SK-N-SH (cell line): ENCODE measurements at regions not wholly inside any gene's neighbourhood (a gene's known extent, or its start where the extent isn't known, plus 50 kb on each side); places are given as distances from the start of the nearest gene placed in this dataset.
"Not testable (repeated sequence)": the region's sequence is repeated elsewhere in the genome, so short reads cannot be mapped to it uniquely, and the experiment has no call there.

Experiments
- CTCF ChIA-PET: fragments of 300-600, 350-600 bp; formaldehyde crosslinking; extraction: SDS; loops from one replicate; lab custom pipeline; 2021; lab: Yijun Ruan, JAX
- POLR2A ChIA-PET: fragments of 350-600 bp; sonication (Branson Sonifier 250); formaldehyde crosslinking; extraction: SDS; loops from one replicate; lab custom pipeline; 2020; ENCODE audit warnings: antibody characterized with exemption, inconsistent platforms; lab: Yijun Ruan, JAX
- DNase-seq: peaks from one replicate; pipeline ENCODE4 v3.0.0; 2012
- H2AFZ ChIP-seq: fragments of 200-600 bp; sonication (generic); 2 replicates; pipeline ENCODE4 v1.8.1; 2016; ENCODE audit warnings: antibody characterized with exemption, mild to moderate bottlenecking, low read depth
- H3F3A ChIP-seq: fragments of 200-600 bp; sonication (generic); replicated peaks from 2 replicates; pipeline ENCODE3; 2016; ENCODE audit warnings: antibody characterized with exemption, mild to moderate bottlenecking; ENCODE audit not compliant: insufficient read depth
- H3K27ac ChIP-seq, 2 experiments: fragments of 200-500 bp in 1 of 2; fragments of 200-600 bp in 1 of 2; sonication (Bioruptor generic) in 1 of 2; sonication (generic), shearing (Covaris generic) in 1 of 2; 2 replicates each; pipeline versions ENCODE4 v1.5.1 to v1.6.1; 2014 to 2016; ENCODE audit warnings: low read depth in 2 of 2, inconsistent platforms in 1 of 2, low read length in 1 of 2, mild to moderate bottlenecking in 1 of 2, mixed read lengths in 1 of 2
- H3K27me3 ChIP-seq: fragments of 200-600 bp; sonication (generic), shearing (Covaris generic); 2 replicates; pipeline ENCODE4 v1.6.1; 2016; ENCODE audit warnings: mixed run types; ENCODE audit not compliant: insufficient read depth
- H3K36me3 ChIP-seq, 2 experiments: fragments of 200-500 bp in 1 of 2; fragments of 200-600 bp in 1 of 2; sonication (Bioruptor generic) in 1 of 2; sonication (generic) in 1 of 2; replicated peaks in 1 of 2; 2 replicates each; pipeline versions ENCODE3 to v1.5.1; 2014 to 2016; ENCODE audit warnings: low read length in 1 of 2, mild to moderate bottlenecking in 1 of 2; ENCODE audit not compliant: insufficient read depth in 2 of 2, control insufficient read depth in 1 of 2
- H3K4me1 ChIP-seq, 2 experiments: fragments of 200-500 bp in 1 of 2; fragments of 200-600 bp in 1 of 2; sonication (Bioruptor generic) in 1 of 2; sonication (generic), shearing (Covaris generic) in 1 of 2; 2 replicates each; pipeline versions ENCODE4 v1.5.1 to v1.6.1; 2014 to 2016; ENCODE audit warnings: low read depth in 1 of 2, low read length in 1 of 2, mixed run types in 1 of 2; ENCODE audit not compliant: insufficient read depth in 2 of 2, control insufficient read depth in 1 of 2
- H3K4me2 ChIP-seq: fragments of 200-600 bp; sonication (generic), shearing (Covaris generic); 2 replicates; pipeline ENCODE4 v1.6.1; 2017; ENCODE audit warnings: mixed run types
- H3K4me3 ChIP-seq, 2 experiments: fragments of 200-500 bp in 1 of 2; fragments of 200-600 bp in 1 of 2; sonication (Bioruptor generic) in 1 of 2; sonication (generic), shearing (Covaris generic) in 1 of 2; 2 replicates each; pipeline versions ENCODE4 v1.5.1 to v1.8.1; 2014 to 2016; ENCODE audit warnings: low read depth in 2 of 2, inconsistent platforms in 1 of 2, low read length in 1 of 2, mild to moderate bottlenecking in 1 of 2, mixed read lengths in 1 of 2, moderate library complexity in 1 of 2
- H3K79me2 ChIP-seq: fragments of 200-600 bp; sonication (generic); 2 replicates; pipeline ENCODE4 v1.8.1; 2017; ENCODE audit warnings: mild to moderate bottlenecking; ENCODE audit not compliant: insufficient read depth
- H3K9ac ChIP-seq: fragments of 200-600 bp; sonication (generic); 2 replicates; pipeline ENCODE4 v1.6.1; 2017; ENCODE audit warnings: mixed run types
- H3K9me2 ChIP-seq: fragments of 200-600 bp; sonication (generic); 2 replicates; pipeline ENCODE4 v1.6.1; 2017; ENCODE audit warnings: mixed run types
- H3K9me3 ChIP-seq: fragments of 200-600 bp; sonication (generic); 2 replicates; pipeline ENCODE4 v1.6.1; 2017; ENCODE audit warnings: mixed run types, mild to moderate bottlenecking, moderate library complexity
- H4K20me1 ChIP-seq: fragments of 200-600 bp; sonication (generic); 2 replicates; pipeline ENCODE4 v1.6.1; 2017; ENCODE audit warnings: mild to moderate bottlenecking, mixed run types; ENCODE audit not compliant: insufficient read depth
- EP300 ChIP-seq, 2 experiments: IDR thresholded peaks; 2 replicates each; pipeline versions ENCODE4 v1.4.0 to v1.6.1; 2012; ENCODE audit warnings: borderline replicate concordance in 1 of 2, low read depth in 1 of 2, low read length in 1 of 2
- IRF3 ChIP-seq: fragments of 150-350 bp; IDR thresholded peaks from 2 replicates; pipeline ENCODE4 v1.6.1; 2016; ENCODE audit warnings: mild to moderate bottlenecking, low read depth, low read length
- MAX ChIP-seq: IDR thresholded peaks from 2 replicates; pipeline ENCODE4 v1.4.0; 2012; ENCODE audit warnings: low read depth
- MXI1 ChIP-seq: IDR thresholded peaks from 2 replicates; pipeline ENCODE4 v1.6.1; 2012; ENCODE audit warnings: mild to moderate bottlenecking, low read depth, low read length, improper control_type of control experiment
- NFIC ChIP-seq: IDR thresholded peaks from 2 replicates; pipeline ENCODE4 v1.4.0; 2012; ENCODE audit warnings: borderline replicate concordance
- NRF1 ChIP-seq: IDR thresholded peaks from 2 replicates; pipeline ENCODE4 v1.6.1; 2012; ENCODE audit warnings: low read depth, mild to moderate bottlenecking, low read length
- PBX3 ChIP-seq: IDR thresholded peaks from 2 replicates; pipeline ENCODE4; 2012
- RCOR1 ChIP-seq: fragments of 150-350 bp; IDR thresholded peaks from 2 replicates; pipeline ENCODE4 v1.6.1; 2017; ENCODE audit warnings: antibody characterized with exemption, low read length
- REST ChIP-seq: IDR thresholded peaks from 2 replicates; pipeline ENCODE4 v1.6.1; 2012; ENCODE audit warnings: mild to moderate bottlenecking, low read depth, low read length, moderate library complexity
- SIN3A ChIP-seq: IDR thresholded peaks from 2 replicates; pipeline ENCODE4 v1.6.1; 2012; ENCODE audit warnings: low read depth, mild to moderate bottlenecking, low read length, moderate library complexity, borderline replicate concordance
- SMC3 ChIP-seq: IDR thresholded peaks from 2 replicates; pipeline ENCODE4 v1.6.1; 2012; ENCODE audit warnings: low read depth, low read length, improper control_type of control experiment
- TAF1 ChIP-seq: IDR thresholded peaks from 2 replicates; pipeline ENCODE4 v1.6.1; 2012; ENCODE audit warnings: low read depth, mild to moderate bottlenecking, low read length, moderate library complexity, borderline replicate concordance
- TEAD4 ChIP-seq: IDR thresholded peaks from 2 replicates; pipeline ENCODE4 v1.4.0; 2012; ENCODE audit warnings: mild to moderate bottlenecking, borderline replicate concordance; ENCODE audit not compliant: insufficient read depth
- USF1 ChIP-seq: IDR thresholded peaks from 2 replicates; pipeline ENCODE4 v1.4.0; 2012; ENCODE audit warnings: low read depth, borderline replicate concordance
- WGBS: methylation state at CpG from one replicate; pipeline ENCODE4 v1.1.6; 2017; ENCODE audit warnings: low lambda C conversion rate; 5-methylcytosine and 5-hydroxymethylcytosine counted together

- Histone ChIP-seq H3K27me3 (no peaks in the 10 kb centered on the region), H3F3A (no peaks in the 10 kb centered on the region), H3K9ac (no peak overlapping the region), H3K27ac (no peak overlapping the region), H3K79me2 (no peaks in the 10 kb centered on the region), H3K36me3 (no peaks in the 10 kb centered on the region), H3K9me2 (no peaks in the 10 kb centered on the region), H3K4me1 (no peaks in the 10 kb centered on the region), H2AFZ (no peak overlapping the region), H3K9me3 (no peaks in the 10 kb centered on the region), H3K4me3 (no peak overlapping the region), H4K20me1 (no peaks in the 10 kb centered on the region), H3K4me2 (no peak overlapping the region)
- ChIA-PET POLR2A (no interaction called here), CTCF (no interaction called here)
- WGBS = 46% methylated on average over 3 of the region's 3 CpGs
- DNase-seq = no peak
- no peak for TF ChIP-seq TAF1
- no peak for TF ChIP-seq IRF3
- TF ChIP-seq SMC3 = no peak
- no peak for TF ChIP-seq EP300 (IDR thresholded peaks at IDR 0.05; ENCODE audit: borderline replicate concordance in 1 of 2, low read depth in 1 of 2, low read length in 1 of 2)
These were observed 77.8 kb upstream of the ZNF462 start for GRCh38 chr9:106785200-106785599.

- WGBS = 40% methylated on average over 2 of the region's 2 CpGs
- H3K36me3 ChIP-seq, H2AFZ ChIP-seq, H4K20me1 ChIP-seq, H3K4me2 ChIP-seq, H3K4me3 ChIP-seq, H3K4me1 ChIP-seq, DNase-seq, H3K9me3 ChIP-seq, H3K9me2 ChIP-seq, H3K79me2 ChIP-seq, H3F3A ChIP-seq, POLR2A ChIA-PET, H3K9ac ChIP-seq, H3K27me3 ChIP-seq, H3K27ac ChIP-seq: not testable (repeated sequence)
- CTCF ChIA-PET = interaction anchor here (0.9 kb wide), 1 partner anchor 11 kb away, joined by 5 read pairs; no protein-coding TSS in a partner anchor
These were observed 74.9 kb upstream of the ZNF462 start for GRCh38 chr9:106788021-106788420.

GRCh38 chr9:106795031-106795430 lies 67.9 kb upstream of the ZNF462 start:
- no peak overlapping the region for H2AFZ ChIP-seq
- ChIA-PET CTCF (no interaction called here), POLR2A (no interaction called here)
- no peak overlapping the region for H3K27ac ChIP-seq
- H3K9me2 ChIP-seq = no peaks in the 10 kb centered on the region
- WGBS = 49% methylated on average over 4 of the region's 4 CpGs
- H3F3A ChIP-seq = no peaks in the 10 kb centered on the region
- H3K9ac ChIP-seq = no peak overlapping the region
- H3K4me3 ChIP-seq = no peak overlapping the region
- no peak for DNase-seq
- H3K79me2 ChIP-seq = no peaks in the 10 kb centered on the region
- H3K27me3 ChIP-seq = no peaks in the 10 kb centered on the region
- no peaks in the 10 kb centered on the region for H3K9me3 ChIP-seq
- H3K36me3 ChIP-seq = no peaks in the 10 kb centered on the region
- H4K20me1 ChIP-seq = no peaks in the 10 kb centered on the region
- no peaks in the 10 kb centered on the region; a peak in 1 of 4 replicates for H3K4me1 ChIP-seq
- no peak overlapping the region for H3K4me2 ChIP-seq
- no peak for TF ChIP-seq TAF1
- no peak for TF ChIP-seq NRF1
- no peak for TF ChIP-seq REST
- TF ChIP-seq TEAD4 = no peak
- TF ChIP-seq SIN3A = no peak
- no peak for TF ChIP-seq MAX
- no peak for TF ChIP-seq PBX3
- no peak for TF ChIP-seq MXI1
- TF ChIP-seq NFIC = no peak
- TF ChIP-seq USF1 = no peak
- no peak for TF ChIP-seq SMC3
- TF ChIP-seq RCOR1 = no peak
